H1 (cell line): ENCODE measurements at regions not wholly inside any gene's neighbourhood (a gene's known extent, or its start where the extent isn't known, plus 50 kb on each side); places are given as distances from the start of the nearest gene placed in this dataset.

Source experiments
- CTCF ChIA-PET: fragments of 300-600 bp; sonication (Branson Sonifier 250); formaldehyde crosslinking; loops from one replicate; lab custom pipeline; 2021; ENCODE audit not compliant: partially characterized antibody; lab: Charles Lee
- POLR2A ChIA-PET: fragments of 300-600 bp; sonication (Branson Sonifier 250); formaldehyde crosslinking; loops from one replicate; lab custom pipeline; 2021; ENCODE audit warnings: inconsistent platforms; ENCODE audit not compliant: partially characterized antibody; lab: Charles Lee
- DNase-seq, 2 experiments: peaks; one replicate each; pipeline versions ENCODE4 v3.0.0 to v3.0.0-alpha.2; 2010 to 2022; ENCODE audit warnings: low spot score in 2 of 2, low read depth in 1 of 2, mixed read lengths in 1 of 2
- FAIRE-seq: peaks from 2 replicates; lab custom pipeline; 2011; peaks lifted over from hg19 to GRCh38; lab: Jason Lieb, UNC
- H2AFZ ChIP-seq: 2 replicates; pipeline ENCODE4 v1.8.1; 2012; ENCODE audit warnings: low read length, inconsistent platforms
- H2AK5ac ChIP-seq: 2 replicates; pipeline ENCODE4 v1.6.1; 2013; ENCODE audit warnings: low read depth, low read length
- H2BK120ac ChIP-seq: replicated peaks from 2 replicates; pipeline ENCODE3; 2013; ENCODE audit warnings: low read depth, low read length, inconsistent platforms
- H2BK12ac ChIP-seq: 2 replicates; pipeline ENCODE4 v1.6.1; 2013; ENCODE audit warnings: low read depth, low read length
- H2BK15ac ChIP-seq: 2 replicates; pipeline ENCODE4 v1.6.1; 2013; ENCODE audit warnings: low read length
- H2BK20ac ChIP-seq: 2 replicates; pipeline ENCODE4 v1.6.1; 2013; ENCODE audit warnings: low read length
- H2BK5ac ChIP-seq: 2 replicates; pipeline ENCODE4 v1.6.1; 2013; ENCODE audit warnings: low read depth, low read length
- H3K14ac ChIP-seq: 2 replicates; pipeline ENCODE4 v1.6.1; 2013; ENCODE audit warnings: inconsistent platforms; ENCODE audit not compliant: insufficient read length
- H3K18ac ChIP-seq: 2 replicates; pipeline ENCODE4 v1.6.1; 2013; ENCODE audit warnings: low read length; ENCODE audit errors: extremely low read depth
- H3K23ac ChIP-seq: 2 replicates; pipeline ENCODE4 v1.6.1; 2013; ENCODE audit warnings: inconsistent platforms; ENCODE audit not compliant: insufficient read length
- H3K23me2 ChIP-seq: 2 replicates; pipeline ENCODE4 v1.6.1; 2013; ENCODE audit warnings: low read depth, low read length
- H3K27ac ChIP-seq: 2 replicates; pipeline ENCODE4 v1.6.1; 2011; ENCODE audit warnings: low read depth, low read length, inconsistent platforms
- H3K27me3 ChIP-seq, 4 experiments: replicated peaks in 1 of 4; 1 replicate in 1 of 4; 2 replicates in 3 of 4; pipeline versions ENCODE4 v1.6.1 to v1.8.1; 2011 to 2013; ENCODE audit warnings: low read length in 3 of 4, mild to moderate bottlenecking in 3 of 4, inconsistent platforms in 2 of 4, mixed read lengths in 2 of 4, moderate library complexity in 1 of 4; ENCODE audit not compliant: control insufficient read depth in 3 of 4, insufficient read depth in 3 of 4; ENCODE audit errors: extremely low read depth in 1 of 4
- H3K36me3 ChIP-seq, 4 experiments: 2 replicates each; pipeline versions ENCODE4 v1.6.1 to v1.8.1; 2011 to 2013; ENCODE audit warnings: mild to moderate bottlenecking in 4 of 4, low read length in 3 of 4, moderate library complexity in 2 of 4, control low read depth in 1 of 4, inconsistent platforms in 1 of 4; ENCODE audit not compliant: insufficient read depth in 4 of 4, control insufficient read depth in 2 of 4
- H3K4ac ChIP-seq: replicated peaks from 2 replicates; pipeline ENCODE3; 2013; ENCODE audit warnings: low read length, low read depth, mixed read lengths, inconsistent platforms; ENCODE audit not compliant: insufficient read length
- H3K4me1 ChIP-seq, 4 experiments: replicated peaks in 1 of 4; 1 replicate in 1 of 4; 2 replicates in 3 of 4; pipeline versions ENCODE4 v1.6.1 to v1.8.1; 2011 to 2013; ENCODE audit warnings: low read length in 3 of 4, inconsistent platforms in 2 of 4, mixed read lengths in 1 of 4; ENCODE audit not compliant: insufficient read depth in 4 of 4, control insufficient read depth in 3 of 4
- H3K4me2 ChIP-seq, 2 experiments: 2 replicates each; pipeline versions ENCODE4 v1.6.1 to v1.8.1; 2011 to 2013; ENCODE audit warnings: low read depth in 2 of 2, low read length in 2 of 2, control low read depth in 1 of 2, inconsistent platforms in 1 of 2, mild to moderate bottlenecking in 1 of 2; ENCODE audit not compliant: insufficient read depth in 1 of 2
- H3K4me3 ChIP-seq, 4 experiments: fragments of 200-600, 300-600 bp in 1 of 4; sonication (generic), shearing (Covaris generic), sonication (Bioruptor Twin) in 1 of 4; 2 replicates each; pipeline versions ENCODE4 v1.5.1 to v1.8.1; 2011 to 2016; ENCODE audit warnings: low read length in 4 of 4, low read depth in 3 of 4, control low read depth in 2 of 4, inconsistent platforms in 2 of 4, mild to moderate bottlenecking in 2 of 4, mixed read lengths in 1 of 4, moderate library complexity in 1 of 4; ENCODE audit not compliant: insufficient read depth in 2 of 4; ENCODE audit errors: extremely low read depth in 1 of 4
- H3K56ac ChIP-seq: replicated peaks from 2 replicates; pipeline ENCODE3; 2013; ENCODE audit warnings: low read depth, mild to moderate bottlenecking, mixed read lengths, low read length, inconsistent platforms; ENCODE audit not compliant: insufficient read length
- H3K79me1 ChIP-seq: 2 replicates; pipeline ENCODE4 v1.6.1; 2013; ENCODE audit warnings: low read depth, low read length, control low read depth
- H3K79me2 ChIP-seq, 2 experiments: 2 replicates each; pipeline versions ENCODE4 v1.6.1 to v1.8.1; 2012 to 2013; ENCODE audit warnings: low read length in 2 of 2, mild to moderate bottlenecking in 2 of 2, inconsistent platforms in 1 of 2; ENCODE audit not compliant: insufficient read depth in 2 of 2, control insufficient read depth in 1 of 2
- H3K9ac ChIP-seq, 4 experiments: replicated peaks in 1 of 4; 1 replicate in 1 of 4; 2 replicates in 3 of 4; pipeline versions ENCODE4 v1.6.1 to v1.8.1; 2011 to 2013; ENCODE audit warnings: low read depth in 3 of 4, low read length in 3 of 4, control low read depth in 2 of 4, mild to moderate bottlenecking in 2 of 4, moderate library complexity in 2 of 4, inconsistent platforms in 1 of 4; ENCODE audit errors: extremely low read depth in 1 of 4
- H3K9me3 ChIP-seq, 2 experiments: 2 replicates each; pipeline versions ENCODE4 v1.6.1 to v1.8.1; 2012 to 2013; ENCODE audit warnings: mild to moderate bottlenecking in 2 of 2, moderate library complexity in 2 of 2, control low read depth in 1 of 2, inconsistent platforms in 1 of 2, low read depth in 1 of 2, low read length in 1 of 2, mixed read lengths in 1 of 2; ENCODE audit not compliant: insufficient read depth in 2 of 2
- H4K20me1 ChIP-seq, 2 experiments: replicated peaks in 1 of 2; 2 replicates each; pipeline versions ENCODE3 to v1.8.1; 2011 to 2013; ENCODE audit warnings: inconsistent platforms in 2 of 2, low read length in 2 of 2, mild to moderate bottlenecking in 1 of 2; ENCODE audit not compliant: insufficient read depth in 2 of 2, control insufficient read depth in 1 of 2
- H4K5ac ChIP-seq: 2 replicates; pipeline ENCODE4 v1.6.1; 2013; ENCODE audit warnings: low read length, low read depth, mixed read lengths, inconsistent platforms; ENCODE audit not compliant: insufficient read length
- H4K8ac ChIP-seq: 2 replicates; pipeline ENCODE4 v1.8.0; 2013; ENCODE audit warnings: mild to moderate bottlenecking, moderate library complexity, low read length, inconsistent platforms; ENCODE audit not compliant: insufficient read depth; ENCODE audit errors: extremely low read depth
- H4K91ac ChIP-seq: replicated peaks from 2 replicates; pipeline ENCODE3; 2013; ENCODE audit warnings: low read length, mixed read lengths, inconsistent platforms; ENCODE audit not compliant: insufficient read length
- ASH2L ChIP-seq: fragments of 200-600, 300-600 bp; sonication (generic); IDR thresholded peaks from one replicate; pipeline ENCODE4 v1.7.1; 2017; ENCODE audit warnings: low read length
- BCL11A ChIP-seq, 2 experiments: IDR thresholded peaks; one replicate each; pipeline ENCODE4 v1.6.1; 2011; ENCODE audit warnings: low read depth in 2 of 2, low read length in 2 of 2, mild to moderate bottlenecking in 2 of 2
- CBX5 ChIP-seq: fragments of 300-800, 300-1000 bp; sonication (generic); IDR thresholded peaks from 2 replicates; pipeline ENCODE4 v1.7.1; 2016; ENCODE audit warnings: antibody characterized with exemption, low read length, low read depth
- CHD1 ChIP-seq: IDR thresholded peaks from 2 replicates; pipeline ENCODE4 v1.6.1; 2012; ENCODE audit warnings: low read depth, low read length, improper control_type of control experiment
- FOSL1 ChIP-seq: IDR thresholded peaks from 2 replicates; pipeline ENCODE4 v1.6.1; 2011; ENCODE audit warnings: mild to moderate bottlenecking, low read depth, low read length, moderate library complexity; ENCODE audit not compliant: insufficient read depth
- HDAC2 ChIP-seq, 2 experiments: fragments of 300-600 bp in 1 of 2; sonication (generic) in 1 of 2; IDR thresholded peaks; 2 replicates each; pipeline ENCODE4 v1.6.1; 2011 to 2012; ENCODE audit warnings: low read depth in 2 of 2, low read length in 2 of 2, mild to moderate bottlenecking in 2 of 2, moderate library complexity in 2 of 2, borderline replicate concordance in 1 of 2, inconsistent platforms in 1 of 2
- PHF8 ChIP-seq: fragments of 200-600 bp; sonication (generic); conservative IDR thresholded peaks from 2 replicates; pipeline ENCODE4 v1.7.1; 2012; ENCODE audit warnings: low read depth, mild to moderate bottlenecking, inconsistent platforms, low read length, moderate library complexity
- RFX5 ChIP-seq: IDR thresholded peaks from 2 replicates; pipeline ENCODE4 v1.6.1; 2011; ENCODE audit warnings: low read depth, low read length, improper control_type of control experiment, borderline replicate concordance
- SAP30 ChIP-seq: fragments of 300-600 bp; sonication (generic); IDR thresholded peaks from 2 replicates; pipeline ENCODE4 v1.7.1; 2012; ENCODE audit warnings: low read length, moderate library complexity, mild to moderate bottlenecking, inconsistent platforms; ENCODE audit not compliant: insufficient read depth, insufficient replicate concordance
- SUZ12 ChIP-seq: fragments of 200-600 bp; sonication (generic); IDR thresholded peaks from 2 replicates; pipeline ENCODE4 v1.6.1; 2012; ENCODE audit warnings: mild to moderate bottlenecking, inconsistent platforms, low read length, moderate library complexity, mixed read lengths
- TAF7 ChIP-seq: optimal IDR thresholded peaks from 2 replicates; pipeline ENCODE3; 2011; ENCODE audit warnings: low read depth, mild to moderate bottlenecking, inconsistent platforms, low read length, moderate library complexity, borderline replicate concordance
- YY1 ChIP-seq: IDR thresholded peaks from 2 replicates; pipeline ENCODE4 v1.6.1; 2011; ENCODE audit warnings: low read depth, mild to moderate bottlenecking, low read length
- TF ChIP-seq, protein P1 (sequence below): IDR thresholded peaks from 2 replicates; pipeline ENCODE4 v1.6.1; 2012; ENCODE audit warnings: low read length, inconsistent platforms
- TF ChIP-seq, protein P2 (sequence below): IDR thresholded peaks from 2 replicates; pipeline ENCODE4 v1.6.1; 2012; ENCODE audit warnings: inconsistent platforms

DNA sequence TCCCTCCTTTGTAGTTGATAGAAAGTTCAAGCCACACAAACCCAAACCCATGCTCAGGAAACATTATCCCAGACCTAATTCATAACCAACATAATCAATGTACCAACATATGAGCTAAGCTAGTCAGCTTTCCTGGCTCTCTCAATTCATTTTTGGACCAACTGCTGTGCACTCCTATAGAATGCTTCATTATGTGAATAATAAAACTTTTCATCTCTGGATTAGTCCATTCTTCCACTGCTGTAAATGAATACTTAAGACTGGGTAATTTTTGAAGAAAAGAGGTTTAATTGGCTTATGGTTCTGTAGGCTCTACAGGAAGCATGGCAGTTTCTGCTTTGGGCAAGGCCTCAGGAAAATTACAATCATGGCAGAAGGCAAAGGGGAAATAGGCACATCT, 651.9 kb downstream of the RERGL start:
- H3K9ac ChIP-seq = no peak overlapping the region
- H3K36me3 ChIP-seq = no peaks in the 10 kb centered on the region
- H4K8ac ChIP-seq = no peak overlapping the region
- no peak for DNase-seq
- no peak overlapping the region for H2AFZ ChIP-seq
- no peaks in the 10 kb centered on the region for H3K4me1 ChIP-seq
- H3K4ac ChIP-seq = no peak overlapping the region
- no peak overlapping the region for H3K56ac ChIP-seq
- H3K18ac ChIP-seq = no peak overlapping the region
- no peak overlapping the region for H2BK20ac ChIP-seq
- no peak overlapping the region for H2BK15ac ChIP-seq
- no peak overlapping the region for H3K27ac ChIP-seq
- ChIA-PET POLR2A (no interaction called here), CTCF (no interaction called here)
- H3K27me3 ChIP-seq = no peaks in the 10 kb centered on the region
- no peak overlapping the region for H3K23ac ChIP-seq
- H4K20me1 ChIP-seq = no peaks in the 10 kb centered on the region
- H2BK5ac ChIP-seq = no peak overlapping the region
- no peak overlapping the region for H2AK5ac ChIP-seq
- H3K14ac ChIP-seq = no peak overlapping the region
- no peak overlapping the region for H4K5ac ChIP-seq
- no peak overlapping the region for H2BK120ac ChIP-seq
- no peak overlapping the region for H4K91ac ChIP-seq
- H3K4me2 ChIP-seq = no peak overlapping the region
- H3K4me3 ChIP-seq = no peak overlapping the region
- no peak overlapping the region for H2BK12ac ChIP-seq
- no peak for FAIRE-seq
- no peaks in the 10 kb centered on the region for H3K23me2 ChIP-seq
- H3K9me3 ChIP-seq = peaks cover 3 to 7% of the 10 kb centered on the region in 2 experiments; a peak in 1 of 4 replicates
- H3K79me2 ChIP-seq = no peaks in the 10 kb centered on the region
- no peaks in the 10 kb centered on the region for H3K79me1 ChIP-seq
- TF ChIP-seq CHD1 (no peak), ASH2L (no peak), CBX5 (no peak), PHF8 (no peak), FOSL1 (no peak), BCL11A (IDR thresholded peaks at IDR 0.05; ENCODE audit: low read depth in 2 of 2, low read length in 2 of 2) (no peak), SAP30 (no peak), YY1 (no peak), SUZ12 (no peak), RFX5 (no peak), TAF7 (no peak), HDAC2 (IDR thresholded peaks at IDR 0.05; ENCODE audit: borderline replicate concordance in 1 of 2, low read depth in 2 of 2, low read length in 2 of 2) (no peak)
- TF ChIP-seq, protein P1, sequence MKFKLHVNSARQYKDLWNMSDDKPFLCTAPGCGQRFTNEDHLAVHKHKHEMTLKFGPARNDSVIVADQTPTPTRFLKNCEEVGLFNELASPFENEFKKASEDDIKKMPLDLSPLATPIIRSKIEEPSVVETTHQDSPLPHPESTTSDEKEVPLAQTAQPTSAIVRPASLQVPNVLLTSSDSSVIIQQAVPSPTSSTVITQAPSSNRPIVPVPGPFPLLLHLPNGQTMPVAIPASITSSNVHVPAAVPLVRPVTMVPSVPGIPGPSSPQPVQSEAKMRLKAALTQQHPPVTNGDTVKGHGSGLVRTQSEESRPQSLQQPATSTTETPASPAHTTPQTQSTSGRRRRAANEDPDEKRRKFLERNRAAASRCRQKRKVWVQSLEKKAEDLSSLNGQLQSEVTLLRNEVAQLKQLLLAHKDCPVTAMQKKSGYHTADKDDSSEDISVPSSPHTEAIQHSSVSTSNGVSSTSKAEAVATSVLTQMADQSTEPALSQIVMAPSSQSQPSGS = no peak
- TF ChIP-seq, protein P2, sequence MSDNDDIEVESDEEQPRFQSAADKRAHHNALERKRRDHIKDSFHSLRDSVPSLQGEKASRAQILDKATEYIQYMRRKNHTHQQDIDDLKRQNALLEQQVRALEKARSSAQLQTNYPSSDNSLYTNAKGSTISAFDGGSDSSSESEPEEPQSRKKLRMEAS = no peak
